GM19455 (cell line): ENCODE measurements at regions not wholly inside any gene's neighbourhood (a gene's known extent, or its start where the extent isn't known, plus 50 kb on each side); places are given as distances from the start of the nearest gene placed in this dataset.
"Not testable (repeated sequence)": the region's sequence is repeated elsewhere in the genome, so short reads cannot be mapped to it uniquely, and the experiment has no call there.

Experiments used
- ATAC-seq: cut with Tn5 transposase; IDR thresholded peaks from one replicate; pipeline ENCODE4 v1.9.1; 2021; ENCODE audit not compliant: unreplicated experiment

DNA sequence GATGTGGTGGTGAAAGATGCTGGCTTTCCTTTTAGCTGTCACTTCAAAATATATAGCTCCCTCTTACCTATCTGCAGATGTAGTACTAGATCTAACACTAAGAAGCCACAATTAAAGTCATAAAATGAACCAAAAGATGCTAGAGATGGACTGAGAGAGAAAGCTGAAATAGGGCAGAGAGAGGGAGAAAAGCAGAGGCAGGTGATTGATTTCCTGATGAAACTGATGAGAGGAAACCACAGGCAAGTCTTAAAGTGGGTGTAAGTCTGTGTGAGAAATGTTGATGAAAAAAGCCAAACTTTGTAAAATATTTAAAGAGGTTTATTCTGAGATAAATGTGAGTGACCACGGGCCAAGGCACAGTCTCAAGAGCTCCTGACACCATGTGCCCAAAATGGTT is 194.3 kb upstream of the MBL2 start:
- ATAC-seq, result no peak

DNA sequence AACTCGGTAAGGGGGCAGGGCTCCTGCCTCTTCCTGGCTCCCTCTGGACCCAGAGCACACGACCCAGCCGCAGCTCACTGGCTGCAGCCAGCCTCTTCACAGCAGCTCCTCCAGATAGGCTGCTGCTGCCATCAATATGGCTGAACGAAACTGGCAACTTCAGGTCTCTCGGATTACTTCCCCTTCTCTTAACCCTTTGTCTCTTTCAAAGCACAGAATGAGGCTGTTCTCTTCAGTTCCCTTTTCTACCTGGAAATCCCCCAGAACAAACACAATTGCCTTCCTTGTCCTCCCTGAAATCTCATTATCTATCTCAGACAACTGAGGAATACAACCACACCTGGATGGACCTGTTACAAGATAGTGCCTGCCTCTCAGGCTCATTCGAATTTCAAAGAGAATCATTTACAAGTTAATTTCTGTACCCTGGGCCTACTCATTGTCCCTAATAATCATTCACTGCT is 193.4 kb upstream of the MBL2 start:
- ATAC-seq, result peak; percentile 96

- ATAC-seq, result peak; percentile 13
Measured at GRCh38 chr10:52965509-52965908, 192.9 kb upstream of the MBL2 start.

DNA sequence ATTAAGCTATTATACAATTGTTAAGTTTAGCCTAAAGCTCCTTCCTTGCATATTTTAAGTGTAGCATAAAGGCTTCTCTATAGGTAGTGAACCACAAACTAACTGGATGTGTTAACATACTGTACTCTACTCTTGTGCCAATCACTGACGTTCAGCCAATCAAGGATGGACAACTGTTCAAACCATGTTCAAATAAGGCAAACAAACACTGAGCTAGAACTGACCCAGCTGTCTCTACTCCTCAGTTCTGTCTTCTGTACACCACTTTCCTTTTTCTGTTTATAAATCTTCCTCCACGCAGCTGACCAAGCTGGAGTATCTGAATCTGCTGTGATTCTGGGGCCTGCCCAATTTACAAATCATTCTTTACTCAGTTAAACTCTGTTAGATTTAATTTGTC is 188.7 kb upstream of the MBL2 start:
- no peak for ATAC-seq

GRCh38 chr10:52959810-52960209 is 187.2 kb upstream of the MBL2 start:
- no peak for ATAC-seq

DNA sequence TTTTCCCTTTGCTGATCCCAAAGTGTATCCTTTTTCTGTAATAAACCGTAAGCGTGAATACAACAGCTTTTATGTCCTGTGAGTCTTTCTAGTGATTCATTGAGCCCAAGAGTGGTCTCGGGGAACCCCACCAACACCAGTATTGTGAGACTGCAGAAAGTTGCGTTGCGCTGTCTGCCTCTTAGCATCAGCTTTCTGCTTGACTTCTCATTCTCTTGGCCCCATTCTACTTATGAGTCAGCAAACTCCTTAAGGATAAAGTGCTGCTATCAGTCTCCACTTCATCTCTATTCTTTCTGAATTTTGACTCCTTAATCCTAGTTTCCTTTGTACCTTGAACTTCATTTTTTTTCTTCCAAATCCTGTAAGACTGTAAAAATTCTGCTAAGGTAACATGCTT is 184.3 kb upstream of the MBL2 start:
- ATAC-seq, result no peak

GRCh38 chr10:52956461-52956860 is 183.9 kb upstream of the MBL2 start:
- ATAC-seq, result no peak

DNA sequence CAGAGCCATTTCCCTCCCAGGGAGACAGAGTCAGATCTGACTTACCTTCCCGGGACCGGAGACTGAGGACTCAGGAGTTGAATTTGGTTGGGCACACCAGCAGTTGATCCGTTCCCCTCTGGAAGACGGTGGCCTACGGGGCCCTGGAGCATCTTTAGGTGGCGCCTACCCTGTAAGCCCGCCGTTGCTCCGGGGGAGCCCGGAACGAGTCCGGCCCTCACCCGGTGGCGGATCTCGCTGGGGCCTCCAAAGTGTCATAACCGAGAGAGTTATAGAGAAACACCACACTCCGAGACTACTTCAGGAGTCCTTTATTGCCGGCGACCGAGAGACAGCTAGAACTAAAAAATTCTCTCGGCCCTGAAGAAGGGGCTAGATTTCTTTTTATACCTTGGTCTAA is 182.8 kb upstream of the MBL2 start:
- no peak for ATAC-seq

- ATAC-seq, result no peak
Measured at GRCh38 chr10:52954407-52954806, 181.8 kb upstream of the MBL2 start.

DNA sequence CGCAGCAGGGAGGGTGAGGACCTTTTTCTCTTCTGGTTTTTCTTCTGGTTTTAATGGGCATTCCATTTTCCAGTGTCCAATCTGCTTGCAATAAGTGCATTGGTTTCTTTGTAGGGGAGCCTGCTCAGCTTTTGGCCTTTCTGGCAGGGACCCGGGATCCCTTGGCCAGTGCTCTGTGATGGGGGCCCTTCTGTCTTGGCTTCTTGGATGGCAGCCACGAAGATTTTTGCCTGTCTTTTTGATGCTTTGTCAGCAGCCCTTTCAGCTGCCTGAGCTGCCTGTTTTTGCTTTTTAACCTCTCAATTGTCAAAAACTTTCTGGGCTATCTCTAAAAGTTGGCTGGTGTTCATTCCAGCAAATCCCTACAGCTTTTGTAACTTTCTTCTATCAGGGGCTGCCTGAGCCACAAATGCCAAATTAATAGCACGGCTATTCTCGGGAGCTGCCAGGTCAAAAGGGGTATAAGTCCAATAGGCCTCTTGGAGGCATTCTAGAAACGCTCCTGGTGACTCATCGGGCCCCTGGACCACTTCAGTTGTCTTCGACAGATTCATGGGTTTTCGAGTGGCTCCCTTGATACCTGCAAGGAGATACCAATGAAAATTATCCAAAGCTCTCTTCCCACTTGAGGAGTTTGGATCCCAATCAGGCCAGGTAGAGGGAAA is 179.9 kb upstream of the MBL2 start:
- no peak for ATAC-seq

DNA sequence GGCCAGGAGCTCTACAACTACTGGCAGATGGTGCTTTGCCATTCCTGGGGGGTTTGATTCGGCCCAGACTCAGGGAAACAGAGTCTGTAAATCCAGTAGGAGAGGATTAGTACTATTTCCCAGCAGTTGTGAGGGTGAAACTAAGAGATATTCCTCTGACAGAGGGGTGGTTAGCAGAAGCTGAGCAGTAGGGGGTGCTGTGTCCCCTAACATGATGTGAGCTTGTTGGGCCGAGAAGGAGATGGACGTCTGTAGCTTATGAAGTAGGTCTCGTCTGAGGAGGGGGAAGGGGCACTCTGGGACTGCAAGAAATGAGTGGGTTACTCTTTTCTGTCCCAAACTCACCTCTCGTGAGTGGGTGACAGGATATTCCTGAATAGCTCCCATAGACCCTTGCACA is 179.2 kb upstream of the MBL2 start:
- peak; percentile 88 for ATAC-seq

DNA sequence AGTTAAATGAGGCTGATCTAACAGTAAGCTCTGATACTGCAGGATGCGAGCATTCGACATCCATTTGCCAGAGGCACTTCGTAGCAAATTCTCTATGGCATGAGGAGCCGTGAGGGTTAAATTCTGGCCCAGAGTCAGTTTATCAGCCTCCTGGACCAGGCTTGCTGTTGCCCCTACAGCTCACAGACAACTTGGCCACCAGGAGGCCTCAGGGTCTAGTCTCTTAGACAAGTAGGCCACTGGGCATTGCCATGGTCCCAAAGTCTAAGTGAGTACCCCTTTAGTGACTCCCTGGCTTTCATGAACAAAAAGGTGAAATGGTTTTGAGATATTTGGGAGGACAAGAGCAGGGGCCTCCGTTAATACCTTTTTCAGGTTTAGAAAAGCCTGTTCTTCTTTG is 178.0 kb upstream of the MBL2 start:
- ATAC-seq, result no peak

DNA sequence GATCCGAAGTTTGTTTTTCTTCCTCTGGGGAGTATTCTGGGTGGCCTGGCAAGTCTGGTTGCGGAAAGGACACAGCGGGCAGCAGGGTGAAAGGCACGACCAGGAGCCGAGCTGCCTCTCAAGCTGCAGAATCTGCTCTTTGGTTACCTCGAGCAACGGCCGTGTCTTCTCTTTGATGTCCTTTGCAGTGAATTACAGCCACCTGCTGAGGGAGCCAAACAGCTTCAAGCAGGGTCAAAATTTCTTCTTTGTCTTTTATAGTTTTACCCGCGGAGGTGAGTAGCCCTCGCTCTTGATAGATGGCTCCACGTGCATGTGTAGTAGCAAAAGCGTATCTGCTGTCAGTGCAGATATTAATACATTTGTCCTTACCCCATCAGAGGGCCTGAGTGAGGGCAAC is 177.3 kb upstream of the MBL2 start:
- no peak for ATAC-seq

DNA sequence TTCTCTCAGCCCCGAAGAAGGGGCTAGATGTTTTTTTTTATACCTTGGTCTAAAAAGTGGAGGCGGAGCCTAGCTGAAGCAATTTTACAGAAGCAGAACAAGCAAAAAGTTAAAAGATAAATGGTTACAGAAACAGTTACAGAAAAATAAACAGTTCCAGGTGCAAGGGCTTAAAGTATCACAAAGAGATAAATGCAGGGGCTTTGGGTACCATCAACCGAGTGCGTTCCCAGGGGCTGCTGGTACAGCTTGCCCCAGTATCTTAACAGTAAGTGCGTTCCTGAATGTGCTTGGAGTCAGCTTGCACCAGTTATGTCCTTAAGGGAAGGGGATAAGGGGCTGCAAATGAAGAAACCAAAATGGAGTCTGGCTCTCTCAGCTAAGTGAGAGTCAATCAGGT is 173.9 kb upstream of the MBL2 start:
- no peak for ATAC-seq

DNA sequence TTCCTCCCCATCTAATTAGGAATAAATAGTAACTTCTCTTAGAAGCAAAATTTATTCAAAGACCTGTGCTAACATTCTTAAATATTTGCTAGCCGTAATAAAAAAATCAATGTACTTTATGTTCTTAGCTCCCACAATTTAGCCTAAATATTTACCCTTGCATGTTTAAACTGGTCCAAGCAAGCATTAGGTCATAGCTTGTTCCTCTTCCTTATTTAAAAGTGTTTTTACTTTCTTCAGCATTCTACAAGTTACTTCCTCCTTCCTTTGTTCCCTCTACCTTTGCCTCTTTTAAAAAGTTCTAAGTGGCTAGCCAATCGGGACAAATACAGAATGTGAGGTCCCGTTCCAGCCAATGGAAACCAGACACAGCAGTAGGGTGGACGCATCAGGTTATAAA is 172.9 kb upstream of the MBL2 start:
- not testable (repeated sequence) for ATAC-seq

GRCh38 chr10:52940921-52941320 is 168.3 kb upstream of the MBL2 start:
- ATAC-seq, result no peak

- ATAC-seq, result no peak
Measured at GRCh38 chr10:52939894-52940293, 167.3 kb upstream of the MBL2 start.

DNA sequence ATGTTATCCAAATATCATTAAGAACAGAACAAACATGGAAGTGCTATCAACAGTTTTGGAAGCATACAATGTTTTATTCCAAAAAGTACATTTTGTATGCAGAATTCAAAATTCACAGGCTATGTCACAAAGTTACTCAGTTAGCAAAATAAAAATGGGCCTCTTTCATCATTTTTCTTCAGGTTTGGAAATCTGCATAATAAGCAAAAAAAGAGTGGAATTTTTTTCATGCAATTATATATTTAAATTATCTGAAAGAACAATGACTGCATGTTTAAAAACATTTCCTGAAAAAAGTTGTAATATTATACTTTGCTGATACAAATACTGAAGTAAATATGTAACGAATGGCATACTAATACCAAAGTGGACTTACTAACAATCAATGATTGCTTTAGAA is 161.2 kb upstream of the MBL2 start:
- no peak for ATAC-seq

DNA sequence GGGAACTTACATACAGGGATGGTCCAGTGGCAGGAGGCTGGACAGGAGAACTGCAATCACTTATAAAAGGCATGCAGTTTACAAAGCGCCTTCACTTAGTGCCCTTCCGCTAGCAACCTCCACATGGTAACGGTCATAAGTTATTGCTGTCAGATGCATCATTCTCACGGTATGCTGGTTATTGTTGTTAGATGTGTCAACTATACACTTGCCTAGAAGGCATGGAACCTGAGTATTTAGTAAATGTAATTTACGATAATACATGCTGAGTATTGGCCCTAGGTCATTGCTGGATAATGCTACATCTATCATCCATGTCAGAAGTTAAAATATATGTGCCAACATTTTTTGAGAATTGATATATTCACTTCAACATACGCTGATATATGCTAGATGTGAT is 155.1 kb upstream of the MBL2 start:
- no peak for ATAC-seq

DNA sequence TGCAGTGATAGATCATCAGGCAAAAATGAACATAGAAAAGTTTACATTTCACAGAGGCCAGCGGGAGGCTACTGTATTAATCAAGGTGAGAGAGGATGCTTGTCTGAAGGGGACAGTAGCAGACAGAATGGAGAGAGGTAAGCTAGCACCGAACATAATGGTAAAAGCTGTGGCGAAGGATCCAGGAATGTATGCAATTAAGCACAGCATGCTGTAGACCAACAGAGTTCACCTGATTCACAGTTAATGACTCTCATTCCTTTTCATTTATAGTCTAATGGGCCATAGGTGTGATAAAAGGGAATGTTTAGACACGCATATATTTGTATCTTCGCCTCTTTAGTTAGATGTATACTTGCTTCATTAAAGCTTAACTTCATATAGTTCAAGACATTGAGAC is 150.9 kb upstream of the MBL2 start:
- ATAC-seq, result no peak

GRCh38 chr10:52918714-52919305 is 146.2 kb upstream of the MBL2 start:
- no peak for ATAC-seq

DNA sequence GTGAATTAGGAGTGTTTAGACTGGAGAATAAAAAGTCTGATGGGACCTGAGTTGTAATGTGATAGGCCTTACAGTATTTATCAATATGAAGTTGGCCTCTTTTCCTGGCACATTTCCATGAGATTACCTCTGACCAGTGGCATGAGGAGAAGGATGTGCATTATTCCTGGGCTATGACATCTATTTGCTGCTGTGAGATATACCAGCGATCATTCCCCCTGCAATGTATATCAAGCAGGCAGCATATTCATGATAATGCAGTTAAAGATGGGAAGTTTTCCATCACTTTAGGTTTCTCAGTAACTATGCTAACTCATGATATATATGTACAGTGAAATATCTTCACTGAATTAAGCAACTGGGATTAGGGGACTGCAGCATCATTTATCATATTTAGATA is 142.8 kb upstream of the MBL2 start:
- no peak for ATAC-seq

DNA sequence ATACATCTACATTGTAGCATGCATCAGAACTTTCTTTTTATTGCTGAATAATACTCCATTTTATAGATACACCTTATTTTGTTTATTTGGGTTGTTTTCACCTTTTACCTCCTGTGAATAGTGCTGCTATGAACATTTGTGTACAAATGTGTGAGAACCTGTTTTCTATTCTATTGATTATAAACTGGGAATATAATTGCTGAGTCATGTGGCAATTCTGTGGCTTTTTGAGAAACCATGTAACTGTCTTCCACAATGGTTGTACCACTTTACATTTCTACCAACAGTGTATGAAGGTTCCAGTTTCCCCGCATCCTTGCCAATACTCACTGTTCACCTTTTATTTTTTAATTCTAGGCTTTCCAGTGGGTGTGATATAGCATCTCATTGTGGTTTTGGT is 138.6 kb upstream of the MBL2 start:
- no peak for ATAC-seq
